ENCODE measurements at regions not wholly inside any gene's neighbourhood (a gene's known extent, or its start where the extent isn't known, plus 50 kb on each side); places are given as distances from the start of the nearest gene placed in this dataset.

DNA sequence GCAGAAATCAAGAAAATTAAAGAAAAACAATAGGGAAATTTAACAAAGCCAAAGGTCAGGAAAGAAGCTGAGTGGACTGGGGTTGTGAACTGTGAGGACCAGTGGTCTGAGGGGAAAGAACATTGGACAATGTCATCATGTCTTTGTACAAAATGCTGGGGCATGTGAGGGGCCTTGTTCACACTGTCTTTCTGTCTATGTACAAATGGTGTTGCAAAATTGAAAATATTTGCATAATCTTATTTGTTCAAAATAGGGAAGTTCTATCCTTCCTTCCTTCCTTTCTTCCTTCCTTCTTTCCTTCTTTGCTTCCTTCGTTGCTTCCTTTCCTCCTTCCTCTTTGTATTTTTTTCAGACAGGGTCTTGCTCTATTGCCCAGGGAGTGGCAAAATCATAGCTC is 79.2 kb upstream of the SCEL start:
- TF ChIP-seq, protein P1, sequence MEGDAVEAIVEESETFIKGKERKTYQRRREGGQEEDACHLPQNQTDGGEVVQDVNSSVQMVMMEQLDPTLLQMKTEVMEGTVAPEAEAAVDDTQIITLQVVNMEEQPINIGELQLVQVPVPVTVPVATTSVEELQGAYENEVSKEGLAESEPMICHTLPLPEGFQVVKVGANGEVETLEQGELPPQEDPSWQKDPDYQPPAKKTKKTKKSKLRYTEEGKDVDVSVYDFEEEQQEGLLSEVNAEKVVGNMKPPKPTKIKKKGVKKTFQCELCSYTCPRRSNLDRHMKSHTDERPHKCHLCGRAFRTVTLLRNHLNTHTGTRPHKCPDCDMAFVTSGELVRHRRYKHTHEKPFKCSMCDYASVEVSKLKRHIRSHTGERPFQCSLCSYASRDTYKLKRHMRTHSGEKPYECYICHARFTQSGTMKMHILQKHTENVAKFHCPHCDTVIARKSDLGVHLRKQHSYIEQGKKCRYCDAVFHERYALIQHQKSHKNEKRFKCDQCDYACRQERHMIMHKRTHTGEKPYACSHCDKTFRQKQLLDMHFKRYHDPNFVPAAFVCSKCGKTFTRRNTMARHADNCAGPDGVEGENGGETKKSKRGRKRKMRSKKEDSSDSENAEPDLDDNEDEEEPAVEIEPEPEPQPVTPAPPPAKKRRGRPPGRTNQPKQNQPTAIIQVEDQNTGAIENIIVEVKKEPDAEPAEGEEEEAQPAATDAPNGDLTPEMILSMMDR (conservative IDR thresholded peaks at IDR 0.05), result no peak
- no peak for TF ChIP-seq ZFX (IDR thresholded peaks at IDR 0.05)

Data from C4-2B (cell line).